Ishikawa (cell line): ENCODE measurements at regions not wholly inside any gene's neighbourhood (a gene's known extent, or its start where the extent isn't known, plus 50 kb on each side); places are given as distances from the start of the nearest gene placed in this dataset.

Experiments
- CEBPB ChIP-seq: IDR thresholded peaks from 2 replicates; pipeline ENCODE4 v1.6.1; 2012
- CREB1 ChIP-seq: IDR thresholded peaks from 2 replicates; pipeline ENCODE4 v1.6.1; 2012; ENCODE audit warnings: low read depth
- EGR1 ChIP-seq: IDR thresholded peaks from 2 replicates; pipeline ENCODE4 v1.6.1; 2012
- EP300 ChIP-seq: IDR thresholded peaks from 2 replicates; pipeline ENCODE4 v1.6.1; 2012; ENCODE audit warnings: borderline replicate concordance
- FOXM1 ChIP-seq: IDR thresholded peaks from 2 replicates; pipeline ENCODE4 v1.6.1; 2012; ENCODE audit warnings: low read depth, borderline replicate concordance
- NFIC ChIP-seq: IDR thresholded peaks from 2 replicates; pipeline ENCODE4 v1.6.1; 2012
- RAD21 ChIP-seq: IDR thresholded peaks from 2 replicates; pipeline ENCODE4 v1.6.1; 2012; ENCODE audit warnings: low read depth
- TAF1 ChIP-seq: IDR thresholded peaks from 2 replicates; pipeline ENCODE4 v1.6.1; 2012; ENCODE audit warnings: low read depth, mild to moderate bottlenecking
- TCF12 ChIP-seq: IDR thresholded peaks from 2 replicates; pipeline ENCODE4 v1.6.1; 2012; ENCODE audit warnings: low read depth
- TEAD4 ChIP-seq: IDR thresholded peaks from 2 replicates; pipeline ENCODE4 v1.6.1; 2012
- YY1 ChIP-seq: IDR thresholded peaks from 2 replicates; pipeline ENCODE4 v1.6.1; 2012; ENCODE audit warnings: low read depth
- ZBTB7A ChIP-seq: IDR thresholded peaks from 2 replicates; pipeline ENCODE4 v1.6.1; 2012; ENCODE audit warnings: low read depth
- TF ChIP-seq, protein P1 (sequence below): IDR thresholded peaks from 2 replicates; pipeline ENCODE4 v1.6.1; 2012
- TF ChIP-seq, protein P2 (sequence below): IDR thresholded peaks from 2 replicates; pipeline ENCODE4 v1.6.1; 2012
- TF ChIP-seq, protein P3 (sequence below): IDR thresholded peaks from 2 replicates; pipeline ENCODE4 v1.6.1; 2012; ENCODE audit warnings: low read depth, mild to moderate bottlenecking

DNA sequence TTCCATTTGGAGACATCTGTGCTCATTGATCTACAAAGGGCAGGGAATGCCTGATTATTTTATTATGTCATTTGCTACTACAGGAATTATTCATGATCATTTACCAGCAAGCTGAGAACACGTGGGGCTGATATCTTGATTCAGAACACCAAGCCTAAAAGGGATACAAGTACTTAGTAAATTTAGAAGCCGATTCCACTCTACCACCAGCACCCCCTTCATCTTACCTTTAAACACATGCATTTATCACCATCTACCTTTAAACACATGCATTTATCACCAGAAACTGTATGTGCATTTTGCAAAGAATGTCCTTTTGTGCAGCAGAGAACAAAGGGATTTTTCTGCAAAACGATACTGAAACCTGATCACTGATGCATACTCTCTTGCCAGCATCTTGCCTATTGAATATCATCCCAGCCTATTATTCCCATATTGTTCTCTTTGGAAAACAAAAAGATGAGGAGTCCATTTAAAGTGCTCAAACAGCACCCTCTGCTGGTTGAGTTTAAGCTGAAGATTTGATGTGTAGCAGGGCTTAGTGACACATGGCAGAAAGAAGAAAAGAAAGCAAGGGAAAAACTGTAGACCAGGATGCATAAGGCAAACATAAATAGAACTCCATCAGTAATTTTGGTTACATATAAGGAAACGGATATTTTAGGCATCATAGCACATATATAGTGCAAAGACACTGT is 132.6 kb upstream of the PLEKHG7 start:
- TF ChIP-seq EP300 (no peak), RAD21 (peak; percentile 87), CREB1 (no peak), NFIC (no peak), ZBTB7A (no peak), YY1 (no peak)
- TF ChIP-seq, protein P1, sequence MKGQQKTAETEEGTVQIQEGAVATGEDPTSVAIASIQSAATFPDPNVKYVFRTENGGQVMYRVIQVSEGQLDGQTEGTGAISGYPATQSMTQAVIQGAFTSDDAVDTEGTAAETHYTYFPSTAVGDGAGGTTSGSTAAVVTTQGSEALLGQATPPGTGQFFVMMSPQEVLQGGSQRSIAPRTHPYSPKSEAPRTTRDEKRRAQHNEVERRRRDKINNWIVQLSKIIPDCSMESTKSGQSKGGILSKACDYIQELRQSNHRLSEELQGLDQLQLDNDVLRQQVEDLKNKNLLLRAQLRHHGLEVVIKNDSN, result no peak
- TF ChIP-seq, protein P2, sequence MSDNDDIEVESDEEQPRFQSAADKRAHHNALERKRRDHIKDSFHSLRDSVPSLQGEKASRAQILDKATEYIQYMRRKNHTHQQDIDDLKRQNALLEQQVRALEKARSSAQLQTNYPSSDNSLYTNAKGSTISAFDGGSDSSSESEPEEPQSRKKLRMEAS, result no peak

DNA sequence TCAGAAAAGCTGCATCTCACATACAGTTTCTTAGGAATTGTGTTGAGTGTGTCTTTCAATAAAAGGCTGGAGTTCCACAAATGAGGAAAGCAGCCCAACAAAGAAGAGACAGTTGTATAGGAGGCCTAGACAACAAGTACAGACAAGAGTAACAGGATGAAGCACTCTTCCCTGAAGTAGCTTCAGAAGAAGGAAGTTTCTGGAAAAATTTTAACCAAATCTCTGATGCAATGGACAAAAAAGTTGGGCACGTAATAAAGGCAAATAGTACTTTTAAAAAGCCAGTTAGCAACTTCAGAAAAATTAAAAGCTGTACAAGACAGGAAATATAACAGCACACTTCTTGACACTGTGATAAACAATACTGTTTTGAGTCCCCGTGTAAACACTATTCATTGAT is 134.1 kb upstream of the PLEKHG7 start:
- no peak for TF ChIP-seq NFIC
- TF ChIP-seq CREB1, result no peak
- TF ChIP-seq, protein P3, sequence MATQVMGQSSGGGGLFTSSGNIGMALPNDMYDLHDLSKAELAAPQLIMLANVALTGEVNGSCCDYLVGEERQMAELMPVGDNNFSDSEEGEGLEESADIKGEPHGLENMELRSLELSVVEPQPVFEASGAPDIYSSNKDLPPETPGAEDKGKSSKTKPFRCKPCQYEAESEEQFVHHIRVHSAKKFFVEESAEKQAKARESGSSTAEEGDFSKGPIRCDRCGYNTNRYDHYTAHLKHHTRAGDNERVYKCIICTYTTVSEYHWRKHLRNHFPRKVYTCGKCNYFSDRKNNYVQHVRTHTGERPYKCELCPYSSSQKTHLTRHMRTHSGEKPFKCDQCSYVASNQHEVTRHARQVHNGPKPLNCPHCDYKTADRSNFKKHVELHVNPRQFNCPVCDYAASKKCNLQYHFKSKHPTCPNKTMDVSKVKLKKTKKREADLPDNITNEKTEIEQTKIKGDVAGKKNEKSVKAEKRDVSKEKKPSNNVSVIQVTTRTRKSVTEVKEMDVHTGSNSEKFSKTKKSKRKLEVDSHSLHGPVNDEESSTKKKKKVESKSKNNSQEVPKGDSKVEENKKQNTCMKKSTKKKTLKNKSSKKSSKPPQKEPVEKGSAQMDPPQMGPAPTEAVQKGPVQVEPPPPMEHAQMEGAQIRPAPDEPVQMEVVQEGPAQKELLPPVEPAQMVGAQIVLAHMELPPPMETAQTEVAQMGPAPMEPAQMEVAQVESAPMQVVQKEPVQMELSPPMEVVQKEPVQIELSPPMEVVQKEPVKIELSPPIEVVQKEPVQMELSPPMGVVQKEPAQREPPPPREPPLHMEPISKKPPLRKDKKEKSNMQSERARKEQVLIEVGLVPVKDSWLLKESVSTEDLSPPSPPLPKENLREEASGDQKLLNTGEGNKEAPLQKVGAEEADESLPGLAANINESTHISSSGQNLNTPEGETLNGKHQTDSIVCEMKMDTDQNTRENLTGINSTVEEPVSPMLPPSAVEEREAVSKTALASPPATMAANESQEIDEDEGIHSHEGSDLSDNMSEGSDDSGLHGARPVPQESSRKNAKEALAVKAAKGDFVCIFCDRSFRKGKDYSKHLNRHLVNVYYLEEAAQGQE, result no peak
- no peak for TF ChIP-seq EP300
- no peak for TF ChIP-seq CEBPB
- TF ChIP-seq TCF12, result no peak
- TF ChIP-seq RAD21, result no peak
- TF ChIP-seq, protein P1, result no peak
- no peak for TF ChIP-seq TAF1

DNA sequence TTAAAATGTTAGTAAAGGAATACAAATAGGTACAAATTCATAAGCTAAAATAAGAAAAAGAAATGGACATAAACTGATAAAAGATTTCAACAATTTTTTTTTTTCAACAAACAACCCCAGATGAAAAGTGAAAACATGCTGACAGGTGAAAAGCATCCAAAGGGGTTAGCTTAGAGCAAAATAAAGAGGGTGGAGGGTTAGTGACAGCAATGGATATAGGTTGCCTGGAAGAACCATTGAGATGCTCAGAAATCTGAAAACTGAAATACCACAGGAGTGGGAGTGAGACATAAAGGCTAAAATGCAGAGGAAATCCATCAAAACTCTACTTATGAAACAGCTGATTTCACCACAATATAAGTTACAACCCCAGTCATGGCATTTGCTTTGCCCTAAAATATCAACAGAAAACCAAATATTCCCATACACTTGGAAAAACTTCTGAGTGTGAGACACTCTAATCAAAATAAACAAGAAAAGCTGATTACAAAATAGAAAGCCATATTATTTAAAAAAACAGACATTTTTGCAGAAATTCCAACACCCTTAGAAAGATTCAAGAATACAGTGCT is 136.3 kb upstream of the PLEKHG7 start:
- TF ChIP-seq NFIC, result no peak
- TF ChIP-seq TEAD4, result no peak
- no peak for TF ChIP-seq CREB1
- TF ChIP-seq EGR1, result no peak
- no peak for TF ChIP-seq ZBTB7A
- TF ChIP-seq EP300, result no peak
- TF ChIP-seq CEBPB, result no peak
- no peak for TF ChIP-seq FOXM1
- no peak for TF ChIP-seq TAF1
- TF ChIP-seq RAD21, result no peak
- TF ChIP-seq, protein P1, result no peak

DNA sequence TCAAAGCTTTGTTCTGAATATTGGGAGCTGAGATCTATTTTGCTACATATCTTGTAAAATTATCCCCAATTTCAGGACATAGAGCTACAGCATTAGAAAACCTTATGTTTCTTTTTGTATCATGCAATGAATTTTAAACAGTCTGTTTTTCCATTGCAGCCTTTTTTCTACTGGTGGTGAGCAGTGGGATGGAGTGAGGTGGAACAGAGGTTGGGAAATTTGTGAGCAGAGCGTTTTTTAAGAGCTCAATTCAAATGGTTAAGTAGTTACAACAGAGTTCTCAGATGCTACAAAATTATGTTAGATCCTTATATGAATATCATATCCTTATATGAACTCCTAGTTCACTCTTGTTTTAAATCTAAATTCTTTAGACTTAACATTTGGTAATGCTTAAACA is 139.0 kb upstream of the PLEKHG7 start:
- no peak for TF ChIP-seq EGR1
- TF ChIP-seq ZBTB7A, result no peak
- TF ChIP-seq EP300, result no peak
- TF ChIP-seq CEBPB, result no peak
- TF ChIP-seq, protein P2, result no peak
- TF ChIP-seq FOXM1, result no peak
- no peak for TF ChIP-seq TAF1
- no peak for TF ChIP-seq TCF12

DNA sequence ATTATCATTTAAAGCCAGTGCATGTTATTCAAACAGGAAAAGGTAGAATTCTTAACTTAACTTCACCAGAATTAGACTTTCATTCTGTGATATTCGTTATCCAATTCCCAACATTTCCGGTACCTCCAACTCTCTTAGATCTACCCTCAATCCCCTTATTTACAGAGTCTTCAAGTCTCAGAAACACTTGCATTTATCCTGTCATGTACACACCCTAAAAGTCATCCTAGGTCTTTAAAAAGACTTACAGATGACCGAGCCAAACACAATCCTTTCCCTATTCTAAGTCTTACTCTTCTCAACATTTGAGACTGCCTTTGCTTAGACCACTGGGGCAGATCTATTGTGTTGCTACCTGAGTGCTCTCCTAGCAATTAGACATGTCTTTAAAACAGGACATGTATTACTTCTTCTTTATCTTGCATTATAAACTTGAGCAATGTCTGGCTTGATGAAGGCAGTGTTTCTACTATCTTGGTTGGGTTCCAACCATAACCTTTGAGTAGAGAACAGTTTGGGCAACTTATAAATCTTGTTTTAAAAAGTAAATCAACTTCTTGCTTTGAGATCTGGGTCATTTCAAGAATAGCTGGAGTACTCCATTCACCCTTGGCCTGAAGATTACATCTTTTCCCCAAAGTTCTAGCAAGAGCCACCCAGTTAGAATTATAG is 140.6 kb upstream of the PLEKHG7 start:
- TF ChIP-seq, protein P2, result no peak
- TF ChIP-seq TAF1 (no peak), EP300 (no peak), YY1 (no peak), FOXM1 (no peak), CEBPB (no peak), RAD21 (no peak), EGR1 (no peak), ZBTB7A (no peak), TCF12 (no peak), CREB1 (no peak), TEAD4 (no peak), NFIC (no peak)
- TF ChIP-seq, protein P3, result no peak
- TF ChIP-seq, protein P1, result no peak
